HG02623 (cell line): ENCODE measurements at regions not wholly inside any gene's neighbourhood (a gene's known extent, or its start where the extent isn't known, plus 50 kb on each side); places are given as distances from the start of the nearest gene placed in this dataset.
"Not testable (repeated sequence)": the region's sequence is repeated elsewhere in the genome, so short reads cannot be mapped to it uniquely, and the experiment has no call there.

ENCODE experiments used
- ATAC-seq: cut with Tn5 transposase; IDR thresholded peaks from one replicate; pipeline ENCODE4 v1.9.1; 2021; ENCODE audit warnings: moderate library complexity; ENCODE audit not compliant: unreplicated experiment

DNA sequence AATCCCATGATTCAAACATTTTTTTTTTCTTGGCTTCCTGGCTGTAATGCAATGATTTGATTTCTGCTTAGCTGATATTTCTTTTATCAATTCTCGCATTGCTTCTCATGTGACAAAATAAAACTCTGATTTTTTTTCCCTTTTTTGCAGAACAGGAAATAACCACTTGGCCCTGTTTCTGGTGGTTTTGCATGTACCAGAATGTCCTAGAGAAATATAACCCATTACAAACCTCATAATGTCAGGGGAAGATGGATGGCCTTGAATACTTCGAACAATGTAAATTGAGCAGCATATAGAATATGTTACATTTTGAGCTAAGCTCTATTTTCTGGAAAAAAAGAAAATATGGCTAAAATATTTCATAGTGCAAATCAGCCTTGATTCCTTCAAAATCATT, 275.6 kb downstream of the RAP2B start:
- no peak for ATAC-seq

DNA sequence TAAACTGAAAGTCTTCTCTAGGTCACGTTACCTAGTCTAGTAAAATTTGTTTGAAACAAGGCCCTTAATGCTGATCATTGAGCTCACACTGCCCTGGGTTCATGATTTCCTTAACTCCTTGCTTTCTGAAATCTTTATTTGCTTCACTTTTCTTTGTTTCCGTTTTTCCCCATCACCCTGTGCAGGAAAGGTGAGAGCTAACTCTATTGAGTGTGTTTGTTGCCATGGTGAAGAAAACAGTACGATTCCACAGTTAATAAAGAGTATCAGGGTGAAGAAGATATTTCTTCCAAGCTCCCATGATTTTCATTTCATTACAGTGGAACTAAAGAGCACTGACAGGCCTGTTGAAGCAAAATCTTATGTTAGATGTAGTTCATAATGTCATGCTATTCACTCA, 276.2 kb downstream of the RAP2B start:
- ATAC-seq: no peak

DNA sequence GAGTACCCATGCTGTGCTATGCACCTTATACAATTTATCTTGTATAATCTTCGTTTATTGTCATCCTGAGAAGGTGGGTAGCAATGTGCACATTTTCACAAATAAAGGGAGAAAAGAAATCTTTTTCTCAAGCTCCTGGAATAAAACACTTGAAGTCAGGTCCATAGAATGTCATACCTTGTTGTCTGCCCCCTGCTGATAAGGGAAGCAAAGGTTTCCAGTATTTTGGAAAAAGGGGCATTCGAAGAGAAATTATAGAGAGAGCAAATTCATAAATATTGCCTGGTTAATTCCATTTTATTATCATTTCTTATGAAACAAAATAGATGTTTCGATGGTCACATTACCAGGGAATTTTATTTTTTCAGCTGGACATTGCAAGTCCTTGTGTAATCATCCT, 277.8 kb downstream of the RAP2B start:
- no peak for ATAC-seq

DNA sequence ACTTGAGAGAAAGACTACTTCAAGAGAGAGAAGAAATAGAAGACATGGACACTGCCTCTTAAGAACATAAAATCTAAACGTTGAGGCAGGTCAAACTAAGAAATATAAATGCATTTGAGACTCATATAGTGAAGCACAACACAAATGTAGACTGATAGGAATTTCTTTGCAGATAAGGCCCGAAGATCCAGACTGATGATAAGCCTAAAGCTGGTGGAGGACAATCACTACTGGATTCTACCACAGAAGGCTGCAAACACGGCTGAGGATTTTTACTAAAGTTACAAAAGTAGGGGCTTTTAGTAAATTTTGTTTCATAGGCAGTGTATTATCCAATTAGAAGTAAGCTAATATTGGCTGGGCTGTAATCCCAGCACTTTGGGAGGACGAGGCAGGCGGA, 278.3 kb downstream of the RAP2B start:
- no peak for ATAC-seq

DNA sequence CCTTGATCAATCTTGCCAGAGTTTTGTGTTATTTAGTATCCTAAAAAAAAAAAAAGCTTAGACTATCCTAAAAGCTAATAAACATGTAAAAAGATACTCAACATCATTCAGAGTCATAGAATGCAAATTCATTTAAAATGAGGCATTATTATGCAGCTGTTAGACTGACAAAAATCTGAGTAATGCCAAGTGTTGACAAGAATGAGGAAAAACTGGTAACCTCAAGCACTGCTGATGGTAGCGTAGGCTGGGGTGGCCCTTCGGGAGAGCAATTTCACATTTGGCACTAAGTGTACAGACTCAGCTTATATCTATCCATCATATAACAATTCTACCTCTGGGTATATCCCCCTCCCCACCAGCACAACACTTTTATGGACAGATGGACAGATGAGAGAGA, 280.4 kb downstream of the RAP2B start:
- no peak for ATAC-seq

DNA sequence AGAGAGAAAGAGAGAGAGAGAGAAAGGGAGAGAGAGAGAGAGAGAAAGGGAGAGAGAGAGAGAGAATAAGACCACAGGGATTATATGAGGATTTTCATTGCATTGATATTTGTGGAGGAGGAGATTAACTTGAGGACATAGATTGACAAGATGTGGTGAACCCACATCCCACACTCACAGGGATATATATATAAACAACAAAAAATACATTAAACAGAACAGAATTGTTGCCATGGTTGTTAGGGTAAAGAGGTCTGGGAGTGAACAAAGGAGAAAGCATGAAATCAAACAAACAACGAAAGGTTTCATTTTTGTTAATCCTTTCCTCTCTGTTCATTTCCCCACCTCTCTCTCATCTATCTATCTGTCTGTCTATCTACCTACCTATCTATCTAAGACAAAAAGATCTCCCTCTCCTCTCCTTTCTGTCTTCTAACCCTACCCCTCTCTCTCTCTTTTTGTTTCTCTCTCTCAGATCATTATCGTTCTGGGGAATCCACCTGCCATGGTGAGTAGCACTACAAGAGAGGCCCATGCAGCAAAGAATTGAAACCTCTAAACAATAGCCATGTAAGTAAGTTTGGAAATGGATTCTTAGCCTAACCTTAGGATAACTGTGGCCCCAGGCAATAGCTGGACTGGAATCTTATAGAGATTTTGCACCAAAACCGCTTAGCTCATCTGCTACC, 280.9 kb downstream of the RAP2B start:
- ATAC-seq: no peak

DNA sequence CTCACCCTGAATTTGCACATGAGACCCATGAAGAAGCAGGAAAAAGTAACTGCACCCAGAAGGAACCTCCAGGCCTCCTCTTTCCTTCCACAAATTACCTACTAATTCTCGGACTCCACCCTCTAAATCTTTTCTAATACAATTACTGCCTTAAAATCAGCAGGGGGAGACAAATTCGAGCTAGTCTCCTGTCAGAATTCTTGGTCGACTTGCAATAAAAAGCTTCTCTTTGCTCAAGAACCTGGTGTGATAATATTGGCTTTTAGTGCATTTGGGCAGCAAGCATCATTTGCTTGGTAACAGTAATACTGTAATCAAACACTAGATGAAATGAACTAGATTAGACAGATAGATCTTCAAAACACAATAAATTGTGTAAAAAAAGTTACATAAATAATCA, 281.9 kb downstream of the RAP2B start:
- no peak for ATAC-seq

DNA sequence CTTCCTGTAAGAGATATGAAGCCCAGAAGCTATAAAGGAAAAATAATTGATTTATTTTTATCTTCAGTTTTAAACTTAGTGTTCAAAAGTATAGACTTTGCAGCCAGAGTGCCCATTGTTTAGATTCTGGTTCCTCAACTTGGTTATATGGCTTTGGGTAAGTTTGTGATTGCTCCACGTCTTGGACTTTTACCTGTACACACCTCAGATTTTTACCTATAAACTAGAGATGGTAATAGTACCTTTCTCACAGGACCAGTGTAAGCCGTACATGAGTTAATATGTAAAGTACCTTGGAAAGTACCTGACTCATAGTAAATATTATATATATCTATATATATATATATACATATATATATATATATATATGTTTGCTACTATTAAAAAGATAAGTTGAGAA, 283.8 kb downstream of the RAP2B start:
- no peak for ATAC-seq

DNA sequence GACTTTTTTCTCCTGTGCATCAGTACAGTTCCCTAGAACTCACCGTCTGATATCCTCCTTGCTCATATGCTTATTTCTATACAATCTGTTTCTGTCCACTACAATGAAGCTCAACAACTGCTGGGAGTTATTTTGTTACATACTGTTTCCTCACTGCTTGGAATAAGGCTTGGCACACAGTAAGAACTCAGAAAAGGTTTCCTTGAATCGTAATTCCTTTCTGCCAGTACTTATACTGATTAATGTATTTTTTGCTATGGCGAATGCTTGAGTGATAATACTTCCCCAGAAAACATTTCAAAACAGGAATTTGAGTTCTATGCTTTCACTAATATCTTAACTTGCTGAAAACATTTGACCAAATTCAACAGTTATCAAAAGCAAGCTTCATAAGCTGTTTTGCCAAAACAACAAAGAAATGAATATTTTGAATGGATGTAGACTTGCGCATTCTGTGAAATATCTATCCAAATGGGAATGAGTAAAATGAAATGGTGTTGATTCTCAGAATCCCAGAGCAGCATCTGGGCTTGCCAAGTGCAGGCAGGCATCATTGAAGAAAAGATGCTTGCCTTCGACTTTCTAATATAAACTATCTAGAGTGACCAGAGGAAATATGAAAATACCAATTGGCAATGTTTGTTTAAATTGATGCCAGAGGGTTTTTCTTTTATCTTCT, 286.3 kb downstream of the RAP2B start:
- ATAC-seq: no peak

DNA sequence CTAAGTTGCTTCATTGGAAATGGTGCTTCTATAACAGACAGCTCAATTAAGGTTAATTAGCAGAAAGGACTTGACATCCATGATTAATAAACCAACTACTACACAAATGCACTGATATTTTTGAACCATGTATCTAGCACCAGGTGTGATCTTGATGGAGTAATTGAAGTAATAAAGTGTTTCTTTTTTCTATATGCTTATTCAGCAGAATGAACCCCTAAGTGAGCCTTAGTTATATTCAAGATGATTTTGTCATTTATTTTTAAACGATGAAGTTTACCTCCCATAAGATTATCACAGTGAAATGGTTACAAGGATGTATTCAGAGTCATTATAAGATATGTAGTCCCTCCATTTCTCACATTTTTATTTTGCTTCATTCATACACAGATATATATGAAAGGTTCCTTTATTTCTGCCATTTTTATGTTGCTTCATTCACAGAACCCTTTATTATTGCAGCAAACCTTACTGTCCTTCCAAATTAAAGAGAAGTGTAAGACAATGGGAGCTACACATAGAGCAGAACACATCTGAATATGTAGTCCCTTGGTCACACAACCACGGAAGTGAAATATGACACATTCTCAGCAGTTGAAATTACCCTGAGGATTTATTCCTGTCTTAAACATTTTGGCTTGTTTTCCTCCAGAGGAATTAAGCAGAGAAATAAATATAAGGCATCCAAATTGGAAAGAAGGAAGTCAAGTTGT, 295.0 kb downstream of the RAP2B start:
- no peak for ATAC-seq

DNA sequence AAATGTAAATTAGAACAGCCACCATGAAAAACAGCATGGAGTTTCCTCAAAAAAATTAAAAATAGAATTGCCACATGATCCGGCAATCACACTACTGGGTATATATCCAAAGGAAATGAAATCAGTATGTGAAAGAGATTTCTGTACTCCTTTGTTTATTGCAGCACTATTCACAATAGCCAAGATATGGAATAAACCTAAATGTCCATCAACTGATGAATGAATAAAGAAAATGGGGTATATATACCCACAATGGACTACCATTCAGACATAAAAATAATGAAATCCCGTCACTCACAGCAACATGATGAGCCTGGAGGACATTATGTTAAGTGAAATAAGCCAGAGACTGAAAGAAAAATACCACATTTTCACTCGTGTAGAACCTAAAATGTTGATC, 296.9 kb downstream of the RAP2B start:
- no peak for ATAC-seq

DNA sequence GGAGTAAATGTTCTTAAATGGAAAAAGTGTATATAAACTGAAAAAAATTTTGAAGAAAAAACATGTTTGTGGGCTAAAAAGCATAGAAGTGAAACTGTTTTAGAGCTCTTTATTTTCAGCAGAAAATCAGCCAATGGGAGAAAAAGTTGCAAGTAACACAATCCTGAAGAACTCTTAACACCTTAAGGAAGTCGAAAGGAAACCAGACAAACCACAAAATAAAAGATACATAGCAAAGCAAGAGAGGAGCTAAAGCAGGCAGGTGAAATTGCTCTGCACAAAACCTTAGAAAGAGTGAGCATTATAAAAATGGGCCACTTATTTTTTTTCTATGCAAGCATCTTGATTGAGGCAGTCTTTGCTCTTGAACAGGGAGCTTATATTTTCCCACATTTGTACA, 300.5 kb downstream of the RAP2B start:
- ATAC-seq: no peak

DNA sequence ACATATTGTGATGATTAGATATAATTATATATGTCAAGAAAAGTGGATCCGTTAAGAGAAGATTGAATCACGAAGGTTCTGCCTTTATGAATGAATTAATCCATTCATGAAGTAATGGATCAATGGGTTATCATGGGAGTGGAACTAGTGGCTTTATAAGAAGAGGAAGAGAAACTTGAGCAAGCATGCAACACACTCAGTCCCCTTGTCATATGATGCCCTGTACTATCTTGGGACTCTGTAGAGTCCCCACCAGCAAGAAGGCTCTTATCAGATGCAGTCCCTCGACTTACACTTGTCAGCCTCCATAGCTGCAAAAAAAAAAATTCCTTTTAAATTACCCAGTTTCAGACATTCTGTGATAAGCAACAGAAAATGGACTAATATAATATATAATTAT, 301.9 kb downstream of the RAP2B start:
- peak; percentile 85 for ATAC-seq

DNA sequence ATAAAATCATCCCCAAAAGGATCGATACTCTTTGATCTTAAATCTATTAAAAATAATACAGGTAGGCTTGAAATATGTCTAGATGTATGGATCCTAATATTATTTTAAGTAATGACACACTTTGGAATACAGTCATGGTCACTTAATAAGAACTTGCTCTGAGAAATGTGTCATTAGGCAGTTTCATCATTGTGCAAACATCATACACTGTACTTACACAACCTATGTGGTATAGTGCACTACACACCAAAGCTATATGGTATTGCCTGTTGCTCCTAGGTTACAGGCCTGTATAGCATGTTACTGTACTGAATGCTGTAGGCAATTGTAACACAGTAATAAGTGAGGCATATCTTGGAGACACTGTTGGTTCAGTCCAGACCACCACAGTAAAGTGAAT, 307.1 kb downstream of the RAP2B start:
- no peak for ATAC-seq

DNA sequence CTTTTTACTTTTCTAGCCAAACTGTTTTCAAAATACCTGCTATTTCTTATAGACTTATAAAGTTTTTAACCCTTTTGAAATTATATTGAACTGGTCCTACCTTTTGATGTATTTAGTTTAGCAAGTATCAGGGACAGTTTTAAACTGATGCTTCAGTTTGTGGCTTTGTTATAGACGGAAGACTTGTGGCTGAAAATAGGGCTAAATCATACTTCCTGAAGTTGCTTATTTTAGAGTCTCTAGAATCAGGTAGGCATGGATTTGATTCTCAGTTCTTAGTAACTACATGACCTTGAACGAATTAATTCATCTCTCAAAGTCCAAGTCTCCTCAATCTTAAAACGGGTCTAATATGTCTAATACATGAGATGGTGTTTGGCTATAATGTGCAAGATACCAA, 322.8 kb downstream of the RAP2B start:
- no peak for ATAC-seq

DNA sequence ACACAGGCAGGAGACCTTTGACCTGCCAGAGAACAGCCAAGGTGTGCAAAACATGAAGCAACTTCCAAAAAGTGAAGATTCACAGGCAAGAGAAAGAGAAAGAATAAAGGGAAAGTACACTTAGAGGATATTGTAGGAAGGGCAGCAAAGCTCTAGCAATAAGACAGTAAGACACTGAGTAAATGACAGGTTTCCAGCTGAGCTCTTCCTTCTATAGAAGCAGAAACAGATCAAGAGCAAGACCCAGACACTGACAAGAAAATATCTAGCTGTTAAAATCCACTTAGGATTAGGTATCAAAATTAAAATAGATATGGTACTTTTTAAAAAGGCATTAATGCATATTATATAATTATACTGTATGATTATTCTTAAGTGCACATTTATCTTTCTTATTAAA, 333.4 kb downstream of the RAP2B start:
- ATAC-seq: no peak

DNA sequence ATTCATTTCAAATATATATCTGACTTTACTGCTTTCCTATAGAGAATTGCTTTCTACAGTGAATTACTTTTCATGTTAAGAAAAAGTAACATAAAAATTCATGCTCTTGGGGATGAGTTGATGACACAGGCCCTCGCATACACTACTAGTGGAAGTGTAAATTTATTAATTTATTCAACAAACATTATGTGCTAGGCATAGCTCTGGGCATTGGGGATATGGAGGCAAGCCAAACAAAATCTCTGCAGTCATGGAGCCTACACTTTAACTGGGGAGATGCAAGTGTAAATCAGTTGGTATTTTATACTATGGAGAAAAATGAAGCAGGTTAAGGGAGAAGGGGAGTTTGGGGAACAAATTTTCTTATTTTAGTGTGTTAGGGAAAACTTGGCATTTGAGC, 340.7 kb downstream of the RAP2B start:
- no peak for ATAC-seq

DNA sequence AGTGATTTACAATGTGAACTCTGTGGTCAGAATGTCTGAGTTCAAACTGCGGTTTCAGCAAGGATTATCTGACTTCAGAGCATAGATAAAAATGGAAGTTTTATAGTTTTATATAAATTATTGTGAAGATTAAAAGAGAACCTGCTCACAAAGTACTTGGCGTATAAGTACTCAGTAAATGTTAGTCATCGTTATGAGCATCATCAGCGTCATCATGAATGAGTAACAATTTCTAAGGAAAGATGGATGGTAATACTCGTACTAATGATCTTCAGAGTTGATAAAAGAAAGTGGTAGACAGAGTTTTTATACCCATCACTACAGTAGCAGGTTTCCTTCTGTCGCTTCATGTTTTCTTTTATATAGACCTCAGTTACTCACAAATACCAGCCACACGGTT, 341.8 kb downstream of the RAP2B start:
- no peak for ATAC-seq

DNA sequence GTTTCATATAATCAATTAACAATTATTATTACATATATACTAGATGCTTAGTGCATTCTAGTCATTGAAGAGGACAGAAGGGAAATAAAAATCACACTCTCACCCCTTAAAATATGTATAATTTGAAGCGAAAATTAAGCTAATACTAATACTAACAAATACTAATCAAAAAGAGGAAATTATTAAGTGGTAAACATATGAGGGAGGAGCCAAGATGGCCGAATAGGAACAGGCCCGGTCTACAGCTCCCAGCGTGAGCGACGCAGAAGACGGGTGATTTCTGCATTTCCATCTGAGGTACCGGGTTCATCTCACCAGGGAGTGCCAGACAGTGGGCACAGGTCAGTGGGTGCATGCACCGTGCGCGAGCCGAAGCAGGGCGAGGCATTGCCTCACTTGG, 344.2 kb downstream of the RAP2B start:
- ATAC-seq: not testable (repeated sequence)

DNA sequence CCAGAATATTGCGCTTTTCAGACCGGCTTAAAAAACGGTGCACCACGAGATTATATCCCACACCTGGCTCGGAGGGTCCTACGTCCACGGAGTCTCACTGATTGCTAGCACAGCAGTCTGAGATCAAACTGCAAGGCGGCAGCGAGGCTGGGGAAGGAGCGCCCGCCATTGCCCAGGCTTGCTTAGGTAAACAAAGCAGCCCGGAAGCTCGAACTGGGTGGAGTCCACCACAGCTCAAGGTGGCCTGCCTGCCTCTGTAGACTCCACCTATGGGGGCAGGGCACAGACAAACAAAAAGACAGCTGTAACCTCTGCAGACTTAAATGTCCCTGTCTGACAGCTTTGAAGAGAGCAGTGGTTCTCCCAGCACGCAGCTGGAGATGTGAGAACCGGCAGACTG, 344.7 kb downstream of the RAP2B start:
- ATAC-seq: not testable (repeated sequence)

DNA sequence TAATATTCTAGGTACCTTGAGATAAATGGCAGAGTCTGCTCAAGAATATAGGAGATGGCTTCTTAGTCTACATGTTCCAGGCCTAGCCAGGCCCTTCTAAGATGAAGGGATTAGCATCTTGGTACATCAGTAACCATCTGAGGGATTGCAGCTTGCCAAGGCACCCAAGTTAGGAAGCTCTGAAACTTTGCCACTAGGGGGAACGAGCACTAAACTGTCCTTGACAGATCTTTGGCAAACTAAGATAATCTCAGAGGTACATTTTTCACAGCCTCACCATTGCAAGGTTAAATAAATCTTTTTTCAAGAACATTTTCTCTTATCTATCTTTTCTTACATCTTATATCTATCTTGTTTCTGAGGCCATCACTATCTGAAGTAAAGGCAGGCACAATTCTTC, 351.2 kb downstream of the RAP2B start:
- no peak for ATAC-seq

DNA sequence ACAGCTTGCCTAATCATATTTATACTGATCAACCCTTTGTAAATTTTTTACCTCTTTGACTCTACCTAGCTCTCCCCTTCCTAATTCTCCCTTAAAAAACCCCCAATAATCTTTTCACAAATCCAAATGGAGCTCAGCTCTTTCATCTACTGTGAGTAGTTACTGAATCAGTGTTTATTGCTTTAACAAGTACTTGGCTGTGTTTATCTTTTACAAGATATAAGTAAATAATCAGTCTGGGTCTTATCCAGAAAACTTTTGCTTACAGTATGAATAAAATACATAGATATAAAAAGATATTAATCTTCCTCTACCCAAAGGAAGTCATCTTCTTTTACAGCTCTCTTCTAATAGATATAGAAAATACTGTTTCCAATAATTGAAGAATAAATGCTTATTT, 366.4 kb downstream of the RAP2B start:
- no peak for ATAC-seq
